GM19395 (cell line): ENCODE measurements at regions not wholly inside any gene's neighbourhood (a gene's known extent, or its start where the extent isn't known, plus 50 kb on each side); places are given as distances from the start of the nearest gene placed in this dataset.

Experiments used
- ATAC-seq: cut with Tn5 transposase; IDR thresholded peaks from one replicate; pipeline ENCODE4 v1.9.1; 2021; ENCODE audit warnings: mild to moderate bottlenecking, moderate library complexity; ENCODE audit not compliant: unreplicated experiment

DNA sequence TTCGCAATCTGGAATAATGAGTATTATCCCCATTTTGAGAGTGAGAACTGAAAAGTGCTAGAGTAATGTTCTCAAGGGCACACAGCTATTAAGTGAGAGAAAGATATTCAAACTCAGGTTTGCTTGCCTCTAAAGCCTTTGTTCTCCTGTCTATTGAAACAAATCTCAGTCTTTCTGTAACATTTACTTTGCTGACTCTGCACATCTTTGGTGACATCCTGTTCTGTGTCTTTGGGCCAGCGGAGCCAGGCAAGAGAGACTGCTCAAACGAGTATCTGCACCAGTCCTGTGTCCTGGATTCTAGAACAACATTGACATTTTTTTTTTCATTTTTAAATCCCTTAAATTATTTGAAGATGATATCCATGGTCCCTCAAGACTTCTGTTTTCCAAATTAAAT, 1539.2 kb upstream of the PIK3C3 start:
- no peak for ATAC-seq

DNA sequence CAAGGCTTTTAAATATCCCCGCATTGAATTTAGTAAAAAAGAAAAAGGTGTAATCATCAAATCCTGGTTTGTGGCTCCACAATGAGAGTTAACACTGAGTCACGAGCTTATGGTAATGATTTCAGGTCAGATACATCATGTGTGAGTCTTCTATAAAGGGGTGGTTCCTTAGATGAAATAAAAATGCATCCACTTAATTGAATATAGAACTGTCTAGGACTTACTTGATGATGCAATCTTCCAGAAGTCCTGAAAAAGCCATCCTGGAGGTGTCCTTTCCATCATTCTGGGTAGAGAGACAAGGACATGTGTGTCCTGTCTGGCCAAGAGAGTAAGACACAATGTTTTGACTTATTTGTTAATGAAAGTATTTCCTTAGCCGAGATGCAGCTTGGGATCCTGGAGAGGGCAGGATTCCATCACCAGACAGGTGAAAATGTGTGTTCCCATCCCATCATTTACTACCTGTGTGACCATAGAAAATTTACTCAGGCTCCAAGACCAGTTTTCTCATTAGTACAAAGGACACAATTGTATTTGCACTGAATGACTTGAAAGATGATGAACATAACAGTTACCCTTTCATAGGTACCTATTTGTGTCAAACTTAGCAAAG, 1539.8 kb upstream of the PIK3C3 start:
- no peak for ATAC-seq

DNA sequence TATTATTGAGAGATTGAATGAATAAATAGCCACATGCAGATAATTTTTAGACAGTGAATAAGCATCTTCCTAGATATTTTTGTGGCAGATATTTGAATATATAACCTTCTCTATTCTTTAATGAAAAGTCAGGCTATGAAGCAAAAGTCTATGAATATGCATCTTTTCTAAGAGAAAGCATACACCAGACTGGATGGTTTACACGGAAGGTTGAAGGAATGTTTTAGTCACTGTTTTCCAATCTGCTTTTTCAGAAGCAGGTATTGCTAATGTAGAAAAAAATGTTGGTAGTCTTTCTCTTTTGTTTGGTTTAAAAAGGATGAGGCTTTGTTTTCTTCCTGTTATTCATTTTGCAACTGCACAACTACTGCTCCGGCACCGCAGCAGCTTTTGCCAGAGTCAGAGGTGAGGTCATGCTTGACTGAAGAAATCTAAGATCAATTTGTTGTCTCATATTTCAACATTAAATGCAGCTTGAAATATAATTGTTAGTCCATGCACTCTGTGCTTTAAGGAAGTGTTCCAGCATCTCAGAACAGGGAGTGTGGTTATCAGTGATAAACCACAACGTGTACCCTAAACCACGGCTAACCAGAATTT, 1540.8 kb upstream of the PIK3C3 start:
- ATAC-seq, result no peak

DNA sequence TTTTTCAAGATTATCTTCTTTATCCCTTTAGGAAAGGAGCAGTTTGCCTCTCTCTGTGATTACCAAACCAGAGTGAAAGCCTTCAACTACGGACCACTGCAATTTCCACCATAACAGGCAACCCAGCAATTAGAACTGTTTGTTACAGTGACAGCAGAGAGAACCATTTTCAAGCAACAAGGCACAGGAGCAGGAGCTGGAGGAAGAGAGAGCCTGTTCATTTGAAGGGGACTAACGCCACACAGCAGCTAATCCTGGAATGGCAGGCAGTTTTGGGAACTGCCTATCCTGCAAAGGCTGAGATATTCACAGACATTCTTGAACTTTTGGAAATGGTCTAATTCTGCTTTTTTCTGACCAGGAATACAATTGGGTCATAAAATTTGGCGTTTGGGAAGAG, 1541.9 kb upstream of the PIK3C3 start:
- ATAC-seq, result no peak

DNA sequence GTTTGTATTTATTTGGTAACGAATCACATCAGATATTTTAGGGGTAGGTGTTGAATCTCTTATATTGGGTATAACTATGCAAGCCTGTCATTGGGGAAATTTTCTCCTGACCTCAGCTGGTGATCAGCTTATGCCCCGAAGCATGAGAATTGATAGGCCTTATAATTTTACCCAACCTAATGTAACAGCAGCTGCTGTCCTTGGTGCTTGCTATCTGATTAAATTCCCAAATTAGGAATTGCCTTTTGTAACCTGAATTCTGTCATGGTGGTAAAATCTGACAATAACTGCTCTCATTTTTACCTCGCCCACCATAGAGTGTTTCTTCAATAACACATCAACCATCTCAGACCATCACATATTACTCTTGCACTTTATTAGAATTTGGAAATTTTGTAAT, 1542.6 kb upstream of the PIK3C3 start:
- ATAC-seq, result no peak

DNA sequence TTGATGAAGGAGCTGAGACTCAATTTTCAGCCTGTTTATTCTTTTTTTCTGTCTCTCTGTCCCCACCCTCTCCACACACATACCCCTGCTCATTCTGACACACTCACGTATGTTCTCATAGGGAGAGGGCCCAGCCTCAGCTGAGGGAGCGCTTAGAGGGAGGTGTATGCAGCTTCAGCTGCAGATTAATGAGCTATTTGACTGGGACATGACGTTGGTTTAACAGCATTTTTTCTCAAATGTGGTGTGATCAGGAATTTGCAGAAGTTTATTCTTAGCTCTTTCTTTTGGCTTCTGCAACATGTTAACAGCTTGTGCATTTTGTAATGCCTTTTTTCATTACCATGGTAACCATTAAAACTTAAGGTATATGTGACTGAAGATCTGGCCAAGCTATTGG, 1547.1 kb upstream of the PIK3C3 start:
- no peak for ATAC-seq

DNA sequence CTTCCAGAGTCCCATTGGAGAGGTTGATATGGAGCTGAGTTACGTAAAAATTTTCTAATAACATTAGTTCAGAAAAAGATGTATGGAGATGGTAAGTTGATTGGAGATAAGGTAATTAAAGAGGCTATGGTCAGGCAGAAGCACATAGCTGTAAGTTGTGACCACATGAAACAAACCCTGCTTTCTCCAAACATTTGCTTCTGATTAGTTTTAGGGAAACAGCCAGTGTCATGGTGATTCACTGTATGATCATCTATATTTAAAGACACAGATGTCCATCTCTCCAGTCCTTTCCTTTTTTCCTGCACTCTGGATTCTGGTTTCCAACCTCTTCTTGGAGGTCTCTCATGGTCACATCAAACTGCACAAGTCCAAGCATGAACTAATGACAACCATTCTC, 1550.8 kb upstream of the PIK3C3 start:
- no peak for ATAC-seq

DNA sequence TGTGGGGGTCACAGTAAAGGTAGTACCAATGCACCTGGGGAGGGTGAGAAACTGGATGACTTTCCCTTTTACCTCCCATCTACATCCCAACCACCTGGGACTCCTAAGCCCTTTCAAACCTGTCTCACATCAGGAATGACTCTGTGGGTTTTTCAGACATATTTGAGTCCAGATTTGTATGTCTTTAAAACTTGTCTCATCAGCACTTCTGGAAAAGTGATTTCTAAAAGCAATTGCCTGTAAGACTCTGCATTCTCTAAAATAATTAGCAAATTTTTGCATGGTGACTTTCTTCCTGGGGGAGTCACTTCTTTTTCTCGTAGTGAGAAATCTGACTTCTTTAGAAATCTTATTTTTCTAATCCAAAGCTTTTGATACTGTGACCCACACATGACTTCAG, 1553.0 kb upstream of the PIK3C3 start:
- no peak for ATAC-seq

DNA sequence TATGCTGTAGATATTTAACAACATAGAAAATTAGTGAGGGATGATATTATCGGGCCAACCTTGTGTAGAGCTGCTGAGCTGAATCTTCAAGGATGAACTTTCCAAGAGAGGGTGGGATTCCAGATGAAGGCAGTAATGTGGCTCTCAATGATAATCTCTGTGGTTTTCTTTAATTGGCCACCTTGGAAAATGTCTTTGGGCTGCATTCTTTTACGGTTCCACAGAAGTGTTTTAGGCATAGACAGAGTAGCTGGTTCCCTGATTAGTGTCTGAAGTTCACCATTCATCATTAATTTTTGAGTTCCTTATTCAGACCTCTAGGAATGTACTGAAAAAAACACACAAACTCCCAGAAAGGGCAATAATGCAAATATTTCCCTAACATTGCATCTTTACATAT, 1566.9 kb upstream of the PIK3C3 start:
- ATAC-seq, result no peak

DNA sequence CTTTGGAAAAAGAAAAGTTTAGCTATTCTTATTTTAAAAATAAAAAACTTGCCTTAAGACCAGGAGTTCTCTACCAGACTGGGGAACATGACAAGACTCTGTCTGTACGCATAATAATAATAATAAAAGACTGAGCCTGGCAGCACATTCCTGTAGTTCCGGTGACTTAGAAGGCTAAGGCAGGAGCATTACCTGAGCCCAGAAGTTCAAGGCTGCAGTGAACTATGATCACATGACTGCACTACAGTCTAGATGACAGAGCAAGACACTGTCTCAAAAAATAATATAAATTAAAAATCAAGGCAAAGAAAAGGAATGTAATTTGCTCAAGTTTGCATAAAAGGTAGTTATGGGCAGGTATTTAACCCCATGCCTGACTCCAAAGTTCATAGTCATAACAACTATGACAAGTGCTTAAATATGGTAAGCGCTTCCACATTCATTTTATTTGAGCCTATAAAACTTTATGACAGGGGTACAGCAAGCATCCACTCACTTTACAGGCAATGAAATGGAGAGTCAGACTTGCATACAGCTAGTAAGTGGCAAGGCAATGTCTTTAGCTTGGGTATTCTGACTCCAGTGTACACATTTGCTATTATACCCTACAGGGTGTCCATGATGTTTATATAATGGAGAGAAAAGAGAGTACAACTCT, 1567.8 kb upstream of the PIK3C3 start:
- no peak for ATAC-seq

DNA sequence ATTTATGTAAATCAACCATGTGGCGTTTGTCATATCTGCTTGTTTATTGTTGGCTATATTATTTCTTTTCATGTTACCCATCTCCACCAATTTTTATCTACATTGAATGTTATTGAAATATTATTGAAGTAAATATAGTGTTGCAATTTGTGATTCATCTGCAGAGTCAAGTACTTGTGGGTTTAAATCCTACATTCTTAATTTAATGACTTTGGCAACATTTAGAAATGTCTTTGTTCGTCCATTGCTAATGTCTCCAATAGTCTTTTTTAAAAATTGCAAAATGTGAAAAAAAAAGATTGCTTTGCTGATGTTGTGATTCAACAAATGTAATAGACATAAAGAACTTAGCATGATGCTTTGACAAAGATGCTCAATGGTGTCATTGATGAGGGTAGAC, 1572.8 kb upstream of the PIK3C3 start:
- no peak for ATAC-seq

DNA sequence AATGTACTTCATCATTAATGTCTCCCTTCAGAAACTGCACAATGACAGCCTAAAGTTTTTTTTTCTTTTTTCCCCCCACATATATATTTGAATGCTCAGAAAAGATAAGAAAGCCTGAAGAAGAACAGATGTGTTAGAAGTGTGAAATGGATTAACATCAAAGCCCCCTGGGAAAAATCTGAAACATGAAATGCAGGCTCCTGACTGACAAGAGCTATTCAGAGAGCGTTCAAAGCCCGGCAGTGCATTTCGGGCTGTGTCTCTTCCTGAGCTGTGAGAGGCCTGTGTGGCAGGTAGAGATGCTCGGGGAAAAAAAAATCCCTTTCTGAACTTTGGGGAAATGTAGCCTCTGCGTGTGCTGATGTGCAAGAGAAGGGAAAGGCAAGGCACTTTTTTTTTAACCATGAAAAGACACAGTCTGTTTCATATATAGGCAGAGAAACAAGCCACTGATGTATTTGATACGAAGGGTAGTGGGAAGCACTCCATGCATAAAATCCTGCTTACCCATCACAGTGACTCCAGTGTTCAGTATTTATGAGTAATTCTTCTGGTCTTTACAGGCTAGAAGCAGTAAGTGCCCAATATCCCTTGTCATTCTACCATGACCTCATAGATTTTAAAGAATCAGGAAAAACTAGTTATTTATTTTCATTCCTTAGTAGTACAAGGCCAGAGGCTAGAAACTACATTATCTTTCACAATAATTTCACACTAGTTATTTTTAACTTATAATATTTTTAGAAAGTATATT, 1574.2 kb upstream of the PIK3C3 start:
- no peak for ATAC-seq

DNA sequence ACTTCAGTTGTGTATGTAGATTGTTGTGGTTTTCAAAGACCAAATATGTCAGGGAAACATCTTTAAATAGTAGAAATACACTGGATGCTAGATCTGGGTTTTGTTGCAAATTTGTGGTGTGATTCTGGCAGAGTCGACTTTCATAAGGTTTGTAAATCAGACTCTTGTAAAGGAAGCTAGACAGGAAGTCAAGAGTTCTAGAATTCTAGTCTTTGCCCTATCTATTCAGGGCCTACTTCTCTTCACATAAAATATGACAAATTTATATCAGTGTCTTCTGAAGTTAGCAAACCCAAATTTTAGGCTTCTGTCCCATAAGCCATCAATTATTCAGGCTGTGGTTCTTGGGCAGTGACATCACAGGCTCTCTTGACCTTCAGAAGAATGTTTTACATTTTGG, 1579.2 kb upstream of the PIK3C3 start:
- no peak for ATAC-seq

DNA sequence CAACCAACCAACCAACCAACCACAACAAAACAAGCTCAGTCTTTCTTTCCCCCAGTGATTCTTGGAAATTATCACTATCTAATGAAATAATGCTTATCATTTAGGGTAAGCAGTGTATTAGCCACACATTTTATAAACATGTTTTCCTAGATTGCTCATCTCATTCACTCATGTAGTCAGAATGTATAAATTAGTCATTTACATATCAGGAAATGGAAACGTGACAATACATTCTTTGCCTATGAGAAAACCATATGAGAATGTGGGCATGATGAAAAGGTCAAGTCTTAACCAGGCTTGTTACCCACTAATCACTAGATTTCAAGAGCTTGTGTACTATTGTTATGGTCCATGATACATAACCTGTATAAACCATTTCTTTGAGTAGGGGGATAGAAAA, 1583.4 kb upstream of the PIK3C3 start:
- ATAC-seq, result no peak

DNA sequence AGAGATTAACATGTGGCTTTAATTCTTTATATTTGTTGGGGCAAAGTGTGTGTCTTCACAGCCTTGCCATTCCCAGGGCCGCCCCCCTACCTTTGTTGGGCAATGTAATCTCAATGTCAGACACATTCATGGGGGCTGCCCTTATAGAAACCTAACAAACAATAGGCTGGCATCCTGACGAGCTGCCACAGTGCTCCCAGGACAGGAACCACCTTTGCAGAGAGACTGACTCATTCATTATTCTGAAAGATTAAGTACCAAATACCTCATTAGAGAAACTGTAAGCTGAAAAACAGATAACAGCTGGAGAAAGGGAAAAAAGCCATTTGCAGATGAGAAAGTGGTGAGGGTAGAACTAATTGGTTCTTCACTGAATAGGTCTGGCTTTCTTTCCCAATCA, 1587.5 kb upstream of the PIK3C3 start:
- no peak for ATAC-seq

DNA sequence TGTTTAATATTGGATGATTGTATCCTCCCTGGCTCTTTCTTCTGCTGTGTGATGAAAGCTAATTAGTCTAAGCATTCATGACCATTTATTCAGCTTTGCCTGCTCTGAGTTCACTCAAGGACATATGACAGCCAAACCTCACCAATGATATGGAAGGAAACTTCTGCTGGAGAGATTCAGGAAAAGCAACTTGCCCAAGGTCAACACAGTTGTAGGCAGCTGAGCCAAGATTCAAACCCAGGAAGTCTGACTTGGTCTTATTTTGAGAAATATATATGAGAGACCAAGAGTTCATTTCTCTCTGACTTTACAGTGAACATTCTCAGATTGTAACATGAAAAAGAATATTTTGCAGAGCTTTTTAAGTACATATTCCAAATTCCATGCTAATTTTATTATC, 1588.5 kb upstream of the PIK3C3 start:
- ATAC-seq, result no peak

DNA sequence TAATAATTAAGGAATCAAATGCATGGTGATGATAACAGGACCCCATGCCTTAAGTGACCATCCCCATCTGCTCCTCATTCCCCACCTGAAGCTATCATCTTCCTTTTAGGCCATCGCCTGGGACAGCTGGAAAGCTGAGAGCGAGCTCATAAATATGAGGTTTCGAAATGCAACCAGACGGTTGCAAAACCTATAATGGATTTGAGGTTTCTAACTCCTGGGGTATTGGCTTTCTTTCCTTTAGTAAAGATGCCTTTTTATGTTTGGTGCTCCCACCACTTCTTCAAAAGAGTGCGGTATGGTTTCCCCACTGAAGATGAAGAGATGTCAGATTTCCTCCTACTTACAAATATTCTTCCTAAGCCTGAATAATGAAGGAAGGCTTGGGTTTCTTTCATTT, 1589.5 kb upstream of the PIK3C3 start:
- ATAC-seq, result no peak

DNA sequence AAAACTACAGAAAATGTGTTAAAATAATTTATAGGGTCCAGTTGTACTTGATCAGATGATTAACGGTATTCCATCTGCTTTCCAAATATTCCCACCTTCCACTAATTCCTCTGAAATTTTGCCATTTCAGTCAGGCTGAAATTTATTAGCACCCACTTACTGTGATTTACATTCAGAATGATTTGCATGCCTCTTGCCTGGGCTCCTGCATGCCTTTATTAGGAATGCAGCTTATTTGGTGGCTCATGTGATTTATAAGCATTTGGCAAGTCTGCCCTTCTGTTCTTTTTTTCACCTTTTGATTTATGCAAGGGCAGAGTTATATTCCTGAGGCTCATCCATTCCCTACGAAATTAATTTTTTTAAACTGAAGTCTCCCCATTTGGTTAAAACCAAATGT, 1594.5 kb upstream of the PIK3C3 start:
- no peak for ATAC-seq

DNA sequence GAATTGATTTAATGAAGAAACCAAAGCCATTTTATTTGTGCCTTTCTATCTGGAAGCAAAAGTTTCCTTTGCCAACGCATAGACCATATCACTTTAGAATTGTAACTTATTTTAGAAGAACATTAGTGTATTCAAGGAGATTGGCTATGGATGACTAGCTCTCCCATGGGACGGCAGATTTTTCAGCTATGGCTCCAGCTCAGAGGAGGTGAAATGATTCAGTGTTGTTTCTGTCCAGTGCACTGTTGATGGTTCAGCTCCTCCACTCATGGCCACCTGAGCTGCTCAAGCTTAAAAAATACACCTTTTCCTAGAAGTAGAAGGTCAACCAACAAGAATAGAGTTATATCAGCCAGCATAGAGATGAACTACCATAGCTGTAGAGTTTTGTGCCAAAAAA, 1597.5 kb upstream of the PIK3C3 start:
- ATAC-seq, result no peak

DNA sequence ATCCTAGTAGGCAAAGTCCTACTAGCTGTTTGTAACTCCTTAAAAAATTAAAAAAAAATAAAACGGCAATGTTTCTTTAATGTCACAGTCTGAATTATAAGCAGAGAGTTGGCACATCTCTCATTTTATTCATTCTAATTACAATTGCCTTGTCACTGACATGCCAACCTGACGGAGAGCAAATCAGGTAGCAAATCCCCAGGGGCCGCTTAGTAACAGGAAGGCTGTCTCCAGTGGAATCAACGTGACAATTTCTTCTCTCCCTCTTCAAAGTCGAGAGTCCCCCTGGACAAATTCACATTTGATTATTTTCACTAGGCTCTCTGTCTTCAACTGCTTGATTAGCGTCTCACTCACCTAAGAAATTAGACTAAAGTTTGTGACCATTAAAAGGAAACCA, 1598.9 kb upstream of the PIK3C3 start:
- ATAC-seq, result no peak

DNA sequence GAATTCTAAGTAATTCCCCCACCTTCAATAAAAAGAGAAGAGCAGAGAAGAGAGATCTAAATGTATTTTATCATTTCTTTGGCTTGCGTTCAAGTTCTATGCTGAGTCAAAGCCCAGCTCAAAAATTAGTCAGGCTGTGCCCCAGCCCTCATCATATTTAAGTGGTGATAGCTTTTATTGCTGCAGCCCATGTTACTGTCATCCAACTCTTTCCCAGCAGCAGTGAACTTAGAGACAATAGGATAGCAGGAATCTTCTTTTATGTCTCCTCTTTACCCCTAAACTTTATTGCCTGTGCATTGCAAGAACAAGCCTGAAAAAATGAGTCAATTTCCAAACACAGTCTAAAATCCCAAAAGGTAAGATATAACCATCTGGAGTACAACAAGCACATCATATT, 1599.3 kb upstream of the PIK3C3 start:
- no peak for ATAC-seq

DNA sequence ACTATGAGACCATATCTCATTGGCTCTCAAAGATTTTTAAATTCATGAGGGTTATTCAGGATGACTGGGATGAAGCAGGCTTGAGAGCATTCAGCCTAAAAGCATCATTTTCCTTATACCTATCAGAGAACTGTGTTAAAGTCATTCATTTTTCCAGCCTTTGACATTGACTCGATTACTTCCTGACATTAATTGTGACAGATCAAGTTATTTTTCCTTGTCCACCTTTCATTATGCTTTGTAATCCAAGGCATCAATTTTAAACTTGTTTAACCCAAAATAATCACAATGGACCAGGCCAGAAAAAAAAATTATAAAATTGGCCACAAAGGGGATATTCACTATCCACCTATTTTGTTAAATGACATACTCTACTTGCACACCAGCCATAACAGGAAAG, 1606.8 kb upstream of the PIK3C3 start:
- ATAC-seq, result no peak
